ENCODE measurements at regions not wholly inside any gene's neighbourhood (a gene's known extent, or its start where the extent isn't known, plus 50 kb on each side); places are given as distances from the start of the nearest gene placed in this dataset.

GRCh38 chr13:34208336-34208735, 390.4 kb downstream of the RFC3 start:
- Mint-ChIP-seq H3K9me3 (peaks cover 0 to 9% (median 0%) of the 10 kb centered on the region in 7 donors), H3K27me3 (ENCODE audit: low read depth in 3 of 3) (peaks cover 0 to 2% (median 0%) of the 10 kb centered on the region in 3 donors), H3K36me3 (no peaks in the 10 kb centered on the region), H3K27ac (no peak overlapping the region), H3K4me1 (no peaks in the 10 kb centered on the region), H3K4me3 (no peak overlapping the region)
- Histone ChIP-seq H2AFZ (ENCODE audit: insufficient read depth, low read depth, low read length, poor library complexity, severe bottlenecking) (no peak overlapping the region), H3K4me3 (replicated peaks in 1 of 3; ENCODE audit: low read depth in 2 of 3, low read length in 3 of 3) (no peak overlapping the region), H3K36me3 (replicated peaks in 1 of 2; ENCODE audit: control insufficient read depth in 1 of 2, insufficient read depth in 2 of 2, low read length in 2 of 2) (no peaks in the 10 kb centered on the region), H3K9me3 (replicated peaks in 1 of 2; ENCODE audit: control insufficient read depth in 1 of 2, insufficient read depth in 1 of 2, low read length in 2 of 2) (no peaks in the 10 kb centered on the region), H3K4me2 (replicated peaks; ENCODE audit: extremely low read depth, low read length, poor library complexity, severe bottlenecking) (no peak overlapping the region), H3K79me2 (ENCODE audit: insufficient read depth, low read length) (no peaks in the 10 kb centered on the region), H3K4me1 (ENCODE audit: control insufficient read depth in 1 of 2, insufficient read depth in 2 of 2, low read length in 2 of 2) (no peaks in the 10 kb centered on the region), H3K9ac (ENCODE audit: insufficient read depth, low read length, poor library complexity, severe bottlenecking) (no peak overlapping the region), H3K27ac (ENCODE audit: low read depth in 1 of 2, low read length in 2 of 2) (no peak overlapping the region), H4K20me1 (ENCODE audit: insufficient read depth, low read length) (no peaks in the 10 kb centered on the region), H3K27me3 (ENCODE audit: control insufficient read depth in 2 of 2, insufficient read depth in 2 of 2, low read length in 2 of 2) (no peaks in the 10 kb centered on the region)
- no CpG with 5 or more reads among the region's 1 CpG for whole genome bisulfite sequencing (ENCODE audit: insufficient coverage)
- no peak for TF ChIP-seq CTCF (IDR thresholded peaks at IDR 0.05)
- intact Hi-C loops (cut with micrococcal nuclease): no loop called here
- no peak for DNase-seq

- no peak for DNase-seq
- Histone ChIP-seq H2AFZ (ENCODE audit: insufficient read depth, low read depth, low read length, poor library complexity, severe bottlenecking) (no peak overlapping the region), H4K20me1 (ENCODE audit: insufficient read depth, low read length) (no peaks in the 10 kb centered on the region), H3K4me3 (replicated peaks in 1 of 3; ENCODE audit: low read depth in 2 of 3, low read length in 3 of 3) (no peak overlapping the region), H3K27ac (ENCODE audit: low read depth in 1 of 2, low read length in 2 of 2) (no peak overlapping the region), H3K27me3 (ENCODE audit: control insufficient read depth in 2 of 2, insufficient read depth in 2 of 2, low read length in 2 of 2) (no peaks in the 10 kb centered on the region), H3K79me2 (ENCODE audit: insufficient read depth, low read length) (no peaks in the 10 kb centered on the region), H3K9me3 (replicated peaks in 1 of 2; ENCODE audit: control insufficient read depth in 1 of 2, insufficient read depth in 1 of 2, low read length in 2 of 2) (no peaks in the 10 kb centered on the region), H3K36me3 (replicated peaks in 1 of 2; ENCODE audit: control insufficient read depth in 1 of 2, insufficient read depth in 2 of 2, low read length in 2 of 2) (no peaks in the 10 kb centered on the region), H3K4me2 (replicated peaks; ENCODE audit: extremely low read depth, low read length, poor library complexity, severe bottlenecking) (no peak overlapping the region), H3K4me1 (ENCODE audit: control insufficient read depth in 1 of 2, insufficient read depth in 2 of 2, low read length in 2 of 2) (no peaks in the 10 kb centered on the region), H3K9ac (ENCODE audit: insufficient read depth, low read length, poor library complexity, severe bottlenecking) (no peak overlapping the region)
- Mint-ChIP-seq H3K27ac (no peak overlapping the region), H3K4me1 (no peaks in the 10 kb centered on the region), H3K9me3 (peaks cover 0 to 8% (median 0%) of the 10 kb centered on the region in 7 donors), H3K27me3 (ENCODE audit: low read depth in 3 of 3) (peaks cover 0 to 2% (median 0%) of the 10 kb centered on the region in 3 donors), H3K36me3 (no peaks in the 10 kb centered on the region), H3K4me3 (no peak overlapping the region)
- intact Hi-C loops (cut with micrococcal nuclease): no loop called here
- WGBS (ENCODE audit: insufficient coverage): no CpG with 5 or more reads among the region's 1 CpG
- no peak for TF ChIP-seq CTCF (IDR thresholded peaks at IDR 0.05)
Measured at GRCh38 chr13:34210341-34210740, 392.4 kb downstream of the RFC3 start.
